Sigmoid colon (tissue), 4 donors: ENCODE measurements at regions not wholly inside any gene's neighbourhood (a gene's known extent, or its start where the extent isn't known, plus 50 kb on each side); places are given as distances from the start of the nearest gene placed in this dataset.

Source experiments
- CTCF ChIP-seq, 4 experiments: fragments of 450-650 bp in 3 of 4; fragments of 200-600 bp in 1 of 4; IDR thresholded peaks; one replicate each; pipeline ENCODE4 v1.5.1; 2016 to 2019; ENCODE audit warnings: antibody characterized with exemption in 4 of 4, mild to moderate bottlenecking in 3 of 4, moderate library complexity in 2 of 4
- EP300 ChIP-seq, 4 donors: sonication (generic); formaldehyde crosslinking; IDR thresholded peaks; one replicate each; pipeline ENCODE4 v1.6.1; 2017; ENCODE audit warnings: antibody characterized with exemption in 4 of 4
- POLR2A ChIP-seq, 2 donors: fragments of 450-650 bp; IDR thresholded peaks; one replicate each; pipeline ENCODE4 v1.6.1; 2016; ENCODE audit warnings: antibody characterized with exemption in 2 of 2, mild to moderate bottlenecking in 2 of 2, moderate library complexity in 2 of 2
- POLR2AphosphoS5 ChIP-seq, 4 donors: sonication (generic); formaldehyde crosslinking; IDR thresholded peaks; one replicate each; pipeline ENCODE4 v1.6.1; 2017; ENCODE audit warnings: antibody characterized with exemption in 4 of 4

GRCh38 chr5:155878991-155879575 lies 447.9 kb upstream of the SGCD start:
- TF ChIP-seq POLR2A (IDR thresholded peaks at IDR 0.05) (no peak), CTCF (IDR thresholded peaks at IDR 0.05) (no peak), EP300 (IDR thresholded peaks at IDR 0.05) (no peak), POLR2AphosphoS5 (IDR thresholded peaks at IDR 0.05) (no peak)
